ENCODE measurements at regions not wholly inside any gene's neighbourhood (a gene's known extent, or its start where the extent isn't known, plus 50 kb on each side); places are given as distances from the start of the nearest gene placed in this dataset.
A peak's percentile ranks its signal among the peaks of the same experiment; 100 is the strongest.

DNA sequence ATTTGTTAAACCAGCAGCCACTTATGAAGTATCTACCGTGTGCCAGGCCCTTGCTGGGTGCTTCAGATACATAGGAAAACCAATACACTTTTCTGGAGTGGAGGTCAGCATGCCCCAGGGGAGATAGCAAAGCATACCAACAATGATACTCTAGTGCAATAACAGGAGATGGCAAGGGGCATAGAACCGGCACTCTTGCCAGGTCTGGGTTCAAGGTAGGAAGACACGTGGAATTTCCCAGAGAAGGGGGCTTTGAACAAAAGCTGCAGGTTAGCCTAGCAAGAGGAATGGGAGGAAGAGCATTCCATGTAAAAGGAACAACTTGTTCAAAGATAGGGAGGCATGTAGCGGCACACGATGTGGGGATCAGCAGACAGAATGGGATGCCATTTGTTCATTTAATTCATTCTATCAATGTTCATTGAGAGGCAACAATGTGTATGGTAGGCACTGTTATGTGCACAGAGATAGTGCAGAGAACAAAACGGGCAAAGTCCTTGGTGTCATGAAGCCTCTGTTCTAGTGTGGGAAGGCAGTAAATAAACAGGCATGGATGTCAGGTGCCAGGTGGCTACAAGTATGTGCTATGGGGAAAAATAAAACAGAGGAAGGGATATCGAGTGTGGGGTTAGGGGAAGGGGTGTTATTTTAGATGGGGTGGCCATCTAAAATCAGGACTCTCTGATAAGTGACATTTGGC lies 162.6 kb upstream of the E2F8 start:
- DNase-seq (ENCODE audit: low read depth, low spot score): no peak

DNA sequence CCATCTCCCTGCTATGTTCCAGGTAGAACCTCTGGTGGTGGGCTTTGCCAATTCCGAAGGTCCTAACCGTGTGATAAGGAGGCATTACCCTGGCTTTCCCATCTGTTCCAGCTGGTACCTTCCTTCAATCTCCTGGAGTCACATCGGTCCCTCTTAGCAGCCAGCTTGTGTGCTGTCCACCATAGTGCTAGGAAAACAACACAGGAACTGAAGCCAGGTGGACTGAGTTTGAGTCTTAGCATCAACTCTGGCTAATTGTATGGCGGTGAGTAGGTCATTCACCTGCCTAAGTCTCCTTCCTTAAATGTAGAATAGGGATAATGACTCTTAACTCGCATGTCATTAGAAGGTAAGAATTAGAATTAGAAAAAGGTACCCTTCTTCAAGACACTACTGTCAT lies 159.6 kb upstream of the E2F8 start:
- no peak for DNase-seq (ENCODE audit: low read depth, low spot score)

DNA sequence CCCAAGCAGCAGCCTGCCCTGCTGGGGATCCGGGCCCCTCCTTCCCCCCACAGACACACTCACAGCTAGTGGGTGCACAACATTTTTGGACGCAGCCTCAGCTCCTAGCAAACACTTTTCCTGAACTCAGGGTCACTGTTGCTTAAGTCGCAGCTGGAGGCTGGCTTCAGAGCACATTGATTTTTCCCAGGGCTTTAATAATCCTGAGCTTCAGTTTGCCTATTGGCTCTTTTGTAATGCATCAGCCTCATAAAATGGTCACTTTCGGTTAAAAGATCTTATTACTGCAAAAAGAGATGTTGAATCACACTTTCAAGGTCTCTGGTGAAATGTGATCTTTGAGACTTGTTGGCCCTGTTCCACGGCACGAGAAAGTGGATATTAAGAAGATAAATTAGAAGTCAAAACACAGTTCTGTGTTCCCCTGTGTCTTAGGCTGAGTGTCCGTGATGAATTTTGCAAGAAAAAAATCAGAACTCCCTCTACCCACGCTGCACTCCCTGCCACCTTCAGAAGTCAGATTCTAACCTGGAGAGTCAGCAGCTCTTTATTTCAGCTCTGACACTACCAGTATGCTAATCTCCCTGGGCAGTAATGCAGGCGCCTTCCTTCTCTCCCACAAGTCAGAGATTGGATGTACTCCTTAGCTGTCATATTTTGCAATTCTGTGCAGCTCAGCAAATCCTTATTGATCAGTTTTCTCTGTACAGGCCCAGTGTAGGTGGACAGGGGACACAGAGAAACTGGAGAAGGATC lies 158.2 kb upstream of the E2F8 start:
- no peak for DNase-seq (ENCODE audit: low read depth, low spot score)

DNA sequence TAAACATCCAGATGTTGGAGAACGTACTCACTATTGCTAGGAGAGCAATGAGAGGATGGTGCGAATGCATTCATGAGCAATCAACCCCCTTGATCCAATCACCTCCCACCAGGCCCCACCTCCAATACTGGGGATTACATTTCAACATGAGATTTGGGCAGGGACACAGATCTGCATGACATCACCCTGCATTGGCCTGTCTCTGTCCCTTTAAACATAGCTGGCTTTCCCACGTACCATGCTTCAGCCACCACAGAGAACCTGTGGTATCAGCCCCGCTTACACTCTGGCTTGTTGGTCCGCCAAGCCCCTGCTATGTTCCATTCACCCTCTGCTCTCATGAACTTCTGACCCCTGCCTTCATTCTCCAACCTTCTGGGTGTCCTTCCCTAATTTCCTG lies 157.5 kb upstream of the E2F8 start:
- no peak for DNase-seq (ENCODE audit: low read depth, low spot score)

DNA sequence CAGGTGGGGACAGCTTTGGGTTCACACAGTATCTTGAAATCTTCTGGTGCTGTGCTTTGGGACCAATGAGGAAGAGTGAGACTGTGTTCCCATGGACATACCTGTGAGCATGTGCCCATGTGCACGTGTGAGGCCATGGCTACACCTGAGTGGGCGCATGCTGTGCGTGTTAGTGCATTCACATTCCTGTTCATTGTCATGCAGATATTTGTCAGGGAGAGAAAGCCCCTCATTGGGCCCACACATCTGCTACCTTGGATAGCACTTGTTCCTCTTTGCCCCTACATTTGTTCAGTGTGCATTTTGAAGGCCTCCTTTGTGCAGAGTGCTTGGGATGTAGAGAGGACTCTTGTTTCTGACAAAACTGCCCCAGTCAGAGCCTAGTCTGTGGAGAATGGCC lies 154.3 kb upstream of the E2F8 start:
- DNase-seq (ENCODE audit: low read depth, low spot score): no peak

DNA sequence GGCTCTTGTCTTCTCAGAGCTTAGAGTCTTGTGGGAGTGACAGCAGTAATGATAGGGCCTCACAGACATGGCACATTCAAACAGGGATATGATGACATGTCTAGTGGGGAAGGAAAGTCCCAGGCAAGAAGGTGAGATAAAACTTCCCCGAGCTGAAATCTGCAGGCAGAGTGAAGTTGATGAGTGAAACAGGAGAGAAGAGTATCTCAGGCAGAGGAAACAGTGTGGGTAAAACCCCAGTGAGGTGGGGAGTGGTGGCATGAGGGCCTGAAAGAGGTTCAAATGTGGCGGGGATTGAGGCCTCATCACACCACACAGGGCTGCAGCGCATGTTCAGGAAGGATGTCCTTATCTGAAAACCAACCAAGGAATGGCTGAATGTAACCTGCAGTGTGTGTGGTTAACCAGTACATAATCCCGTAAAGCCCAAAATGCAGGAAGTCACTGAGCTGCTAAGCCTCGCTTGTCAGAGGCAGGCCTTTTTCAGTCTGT lies 153.8 kb upstream of the E2F8 start:
- no peak for DNase-seq (ENCODE audit: low read depth, low spot score)

DNA sequence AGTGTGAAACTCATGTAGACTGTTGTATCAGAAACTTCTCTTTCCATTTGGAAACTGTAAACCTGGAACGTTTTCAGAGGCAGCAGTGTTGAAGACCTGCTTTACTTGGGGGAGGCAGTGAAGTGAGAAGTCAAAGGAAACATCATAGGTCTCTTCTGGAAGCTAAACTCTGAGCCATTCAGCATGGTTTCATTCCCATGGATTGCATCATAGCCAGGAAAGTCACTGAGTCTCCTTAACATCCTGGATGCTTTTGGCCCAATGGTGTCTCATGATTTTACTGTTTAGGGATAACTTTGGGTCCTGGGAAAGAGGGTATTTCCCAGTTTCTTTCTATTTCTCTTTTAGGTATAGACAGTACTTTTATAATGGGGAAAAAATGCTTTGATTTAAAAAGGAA lies 153.2 kb upstream of the E2F8 start:
- no peak for DNase-seq (ENCODE audit: low read depth, low spot score)

DNA sequence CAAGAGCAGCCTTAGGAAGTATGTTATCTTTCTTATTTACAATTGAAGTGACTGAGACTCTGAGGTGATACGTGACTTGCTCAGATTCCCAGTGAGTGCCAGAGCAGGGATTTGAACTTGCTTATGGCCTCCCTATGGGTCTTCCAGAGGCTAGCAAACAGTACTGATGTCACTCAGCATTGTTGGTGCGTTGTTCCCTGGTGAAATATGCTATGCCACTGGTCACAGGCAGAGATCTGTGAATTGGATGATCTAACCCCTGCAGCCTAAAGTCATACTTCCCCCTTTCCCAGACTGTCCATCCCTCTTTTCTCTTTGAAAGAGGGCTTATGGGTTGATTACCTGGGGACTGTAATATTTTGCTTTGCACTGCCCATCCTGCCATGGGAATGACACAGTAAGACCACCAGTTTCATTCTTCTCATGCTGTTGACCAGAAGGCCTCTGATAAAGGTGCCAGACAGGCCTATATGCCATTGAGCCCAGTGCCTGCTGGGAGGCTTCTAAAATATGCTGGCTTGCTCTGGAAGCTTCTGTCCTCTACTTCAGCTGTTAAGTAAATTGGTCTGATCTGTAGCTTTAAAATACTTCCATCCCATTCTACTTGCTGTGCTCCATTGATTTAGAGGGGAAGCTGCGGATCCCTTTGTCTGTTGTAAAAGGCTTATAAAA lies 152.2 kb upstream of the E2F8 start:
- DNase-seq (ENCODE audit: low read depth, low spot score): no peak

DNA sequence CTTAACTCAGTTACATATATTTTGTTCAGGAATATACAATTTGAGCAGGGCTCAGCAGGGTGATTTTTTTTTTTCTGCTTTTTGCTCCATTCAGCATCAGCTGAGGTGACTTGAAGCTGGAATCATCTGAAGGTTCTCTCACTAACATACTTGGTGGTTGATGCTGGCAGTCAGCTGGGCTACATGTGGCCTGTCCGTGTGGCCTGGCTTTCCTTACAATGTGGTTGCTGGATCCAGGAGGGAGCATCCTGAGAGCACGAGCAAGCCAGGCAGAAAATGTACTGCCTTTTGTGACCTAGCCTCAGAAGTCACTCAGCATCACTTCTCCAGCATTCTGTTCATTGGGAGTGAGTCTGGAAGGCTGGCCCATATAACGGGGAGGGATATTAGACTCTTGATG lies 151.6 kb upstream of the E2F8 start:
- no peak for DNase-seq (ENCODE audit: low read depth, low spot score)

DNA sequence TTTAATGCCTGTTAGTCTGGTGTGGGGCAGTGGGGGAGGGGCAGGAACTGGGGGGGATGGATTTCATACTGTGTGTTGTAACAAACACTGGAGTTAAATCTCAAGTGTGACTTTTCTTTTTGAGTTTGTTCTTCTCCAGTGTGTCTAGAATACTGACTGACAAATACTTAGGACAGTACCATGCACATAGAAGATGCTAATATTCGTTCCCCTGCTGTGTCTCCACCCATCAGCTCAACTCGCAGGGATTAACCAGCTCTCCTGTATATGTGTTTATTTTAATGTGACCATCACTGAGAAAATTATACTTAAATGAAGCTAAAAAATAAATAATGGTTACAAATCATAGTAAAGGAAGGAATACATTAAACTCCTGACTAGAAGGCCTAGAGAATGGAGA lies 150.9 kb upstream of the E2F8 start:
- DNase-seq (ENCODE audit: low read depth, low spot score): no peak

DNA sequence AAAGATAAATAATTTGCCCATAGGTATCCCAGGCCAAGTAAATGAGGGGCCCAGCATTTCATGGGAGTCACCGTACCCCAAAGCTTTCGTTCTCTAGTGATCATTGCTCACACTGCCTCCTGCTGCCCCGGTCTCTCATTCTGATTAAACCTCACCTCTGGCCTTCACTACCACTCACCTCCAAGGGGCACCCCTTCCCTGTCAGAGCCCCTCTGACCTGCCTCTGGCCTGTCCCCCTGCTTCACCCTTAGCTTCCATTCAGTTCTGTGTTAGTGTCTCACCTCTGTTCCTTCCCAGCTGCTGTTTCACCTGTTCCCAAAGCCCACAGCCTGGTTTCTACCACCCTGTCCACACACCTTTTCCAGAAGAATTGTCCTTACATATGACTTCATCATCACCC lies 150.3 kb upstream of the E2F8 start:
- DNase-seq (ENCODE audit: low read depth, low spot score): no peak

DNA sequence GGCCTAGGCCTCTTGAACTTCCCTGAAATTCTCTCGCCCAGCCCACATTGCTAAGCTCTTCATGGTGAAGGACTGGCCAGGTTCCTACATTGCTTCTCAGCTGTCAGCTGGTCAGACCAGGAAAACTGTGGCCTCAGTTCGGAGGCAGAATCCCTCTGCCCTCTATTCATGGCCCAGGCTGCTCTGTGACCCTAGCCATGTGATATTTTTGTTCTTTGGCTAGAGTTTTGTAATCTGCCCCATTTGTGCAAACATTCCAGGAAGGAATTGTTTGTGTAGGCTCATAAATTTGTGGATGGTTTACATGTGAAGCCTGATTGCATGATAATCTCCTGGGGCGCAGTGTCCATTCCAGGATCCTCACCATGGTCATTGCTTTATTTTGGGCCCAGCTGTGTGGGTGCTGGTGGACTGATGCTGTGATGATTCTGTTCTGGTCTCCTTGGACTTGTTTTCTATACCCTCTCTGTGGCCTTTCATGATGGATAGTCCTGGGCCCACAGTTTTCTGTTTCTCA lies 149.1 kb upstream of the E2F8 start:
- no peak for DNase-seq (ENCODE audit: low read depth, low spot score)

DNA sequence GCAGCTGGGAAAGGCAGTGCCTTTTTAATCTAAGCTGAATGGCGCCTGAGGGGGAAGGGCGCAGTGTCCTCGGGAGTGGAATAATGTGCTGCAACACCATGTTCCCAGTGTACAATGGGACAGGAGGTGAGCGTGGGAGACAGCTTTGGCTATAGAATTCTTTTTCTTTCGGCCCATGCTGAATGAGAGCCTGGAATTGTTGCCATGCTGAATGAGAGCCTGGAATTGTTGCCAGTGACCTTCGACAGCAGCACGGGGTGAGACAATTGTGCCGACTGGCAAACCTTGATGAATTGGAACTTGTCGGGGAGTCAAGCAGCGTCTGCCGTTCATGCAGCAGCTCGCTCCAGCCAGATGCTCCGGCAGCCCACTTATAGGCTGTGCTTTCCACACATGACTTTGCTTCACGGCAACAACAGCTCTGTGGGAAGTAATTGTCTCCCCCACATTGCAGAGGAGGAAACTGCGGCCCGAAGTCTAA lies 141.4 kb upstream of the E2F8 start:
- peak; percentile 36 for DNase-seq (ENCODE audit: low read depth, low spot score)

DNA sequence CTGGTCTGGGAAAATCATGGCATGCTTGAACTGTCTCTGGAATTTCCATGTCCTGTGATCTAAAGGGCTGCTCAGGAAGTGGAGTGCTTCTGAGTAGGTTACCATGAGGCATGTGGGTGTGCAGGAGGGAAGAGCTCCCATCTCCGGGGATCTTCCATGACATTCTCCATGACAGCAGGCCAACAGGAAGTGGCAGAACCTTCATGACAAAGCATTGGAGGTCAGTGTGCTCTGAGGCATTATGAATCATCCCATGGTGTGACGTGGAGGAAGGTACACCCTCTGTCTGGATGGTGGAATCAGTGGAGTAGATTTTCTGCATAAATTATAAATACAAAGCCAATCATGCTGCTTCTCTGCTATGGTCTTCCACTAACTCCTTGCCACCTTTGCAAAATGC lies 139.6 kb upstream of the E2F8 start:
- peak; percentile 52 for DNase-seq (ENCODE audit: low read depth, low spot score)

DNA sequence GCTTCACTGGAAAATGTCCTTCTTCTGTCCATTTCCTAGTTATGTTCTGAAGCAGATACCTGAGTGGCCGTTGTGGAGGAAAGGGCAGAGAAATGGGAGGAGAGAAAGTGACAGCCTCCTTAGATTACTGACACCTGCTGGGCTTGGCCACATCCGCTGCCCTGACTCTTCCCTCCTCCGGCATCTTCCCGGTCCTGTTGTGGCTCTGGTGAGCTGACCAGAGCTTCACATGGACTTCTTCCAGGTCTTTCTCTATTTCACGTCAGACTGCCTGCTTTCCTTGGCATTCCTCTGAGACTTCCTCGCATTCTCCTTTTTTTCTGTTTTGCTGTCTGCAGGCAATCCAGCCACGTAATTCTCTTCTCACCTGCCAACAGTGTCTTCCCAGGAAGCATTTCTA lies 138.7 kb upstream of the E2F8 start:
- DNase-seq (ENCODE audit: low read depth, low spot score): no peak

DNA sequence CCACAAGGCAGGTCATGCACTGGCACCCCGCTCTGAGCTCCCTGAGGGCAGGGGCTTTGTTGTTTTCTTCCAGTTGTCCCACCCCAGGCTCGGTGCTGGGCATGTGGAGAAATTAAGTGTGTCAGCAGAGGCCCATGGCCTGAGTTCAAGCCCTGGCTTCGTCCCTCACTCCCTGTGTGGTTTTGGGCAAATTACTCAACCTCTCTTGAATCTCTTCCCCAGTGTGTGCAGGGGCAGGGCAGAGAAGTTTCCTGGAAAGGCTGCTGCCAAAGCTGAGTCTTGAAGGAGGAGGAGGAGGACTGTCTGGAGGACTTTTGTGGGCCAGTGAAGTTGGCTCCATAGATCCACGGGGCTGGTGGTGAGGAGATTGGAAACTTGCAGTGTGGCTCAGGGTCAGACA lies 138.1 kb upstream of the E2F8 start:
- no peak for DNase-seq (ENCODE audit: low read depth, low spot score)

DNA sequence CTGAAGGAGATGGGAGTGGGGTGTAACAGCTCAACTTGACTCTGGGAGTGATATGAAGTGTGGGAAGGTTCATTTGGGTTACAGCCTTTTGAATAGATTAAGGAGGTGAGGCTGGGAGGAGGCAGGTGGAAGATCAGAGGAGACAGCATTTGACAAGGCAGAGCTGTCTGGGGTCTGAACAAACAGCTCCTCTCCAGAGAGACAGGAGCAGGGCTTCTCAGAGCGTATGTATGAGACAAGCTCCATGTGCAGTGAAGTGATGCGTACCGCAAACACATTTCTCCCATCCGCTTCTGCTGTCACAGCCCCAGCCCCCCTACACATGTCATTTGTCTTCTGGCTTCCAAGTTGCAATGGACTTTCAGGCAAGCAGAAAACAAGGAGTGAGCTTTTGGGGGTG lies 137.1 kb upstream of the E2F8 start:
- no peak for DNase-seq (ENCODE audit: low read depth, low spot score)

DNA sequence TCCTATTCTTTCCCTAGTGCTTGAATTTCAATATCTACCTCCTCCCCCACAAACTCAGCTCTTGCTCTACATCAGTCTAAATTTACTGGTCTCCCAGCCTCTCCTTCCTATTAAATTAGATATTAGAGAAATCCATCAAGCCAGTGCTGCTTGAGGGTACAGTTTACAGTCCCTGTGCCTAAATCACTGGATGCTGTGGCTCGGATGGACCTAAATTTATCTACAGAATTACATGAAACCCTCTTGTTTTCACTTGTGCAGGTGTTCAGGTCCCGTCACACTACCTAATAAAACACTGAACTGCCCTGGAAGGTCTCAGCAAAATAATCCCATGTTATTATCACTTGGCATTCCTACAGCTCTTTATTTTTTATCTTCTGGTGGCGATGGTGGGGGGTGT lies 134.7 kb upstream of the E2F8 start:
- no peak for DNase-seq (ENCODE audit: low read depth, low spot score)

DNA sequence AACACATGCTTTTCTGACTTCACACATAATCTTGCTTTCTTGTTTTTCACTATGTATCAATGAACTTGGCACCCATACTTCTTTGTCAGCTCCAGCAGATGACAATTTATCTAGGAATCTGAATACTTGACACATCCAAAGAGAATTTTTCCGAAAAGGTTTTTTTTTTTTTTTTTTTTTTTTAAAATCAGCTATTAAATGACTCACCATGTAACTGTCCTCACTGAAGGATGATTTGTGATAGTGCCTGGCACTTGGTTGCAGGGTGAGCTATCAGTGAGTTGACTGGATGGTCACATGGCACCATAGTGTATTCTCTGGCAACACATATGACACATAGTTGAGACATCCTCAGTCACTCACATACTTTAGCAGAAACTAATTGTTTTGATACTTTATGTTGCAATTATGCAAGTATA lies 133.4 kb upstream of the E2F8 start:
- DNase-seq (ENCODE audit: low read depth, low spot score): peak; percentile 29

DNA sequence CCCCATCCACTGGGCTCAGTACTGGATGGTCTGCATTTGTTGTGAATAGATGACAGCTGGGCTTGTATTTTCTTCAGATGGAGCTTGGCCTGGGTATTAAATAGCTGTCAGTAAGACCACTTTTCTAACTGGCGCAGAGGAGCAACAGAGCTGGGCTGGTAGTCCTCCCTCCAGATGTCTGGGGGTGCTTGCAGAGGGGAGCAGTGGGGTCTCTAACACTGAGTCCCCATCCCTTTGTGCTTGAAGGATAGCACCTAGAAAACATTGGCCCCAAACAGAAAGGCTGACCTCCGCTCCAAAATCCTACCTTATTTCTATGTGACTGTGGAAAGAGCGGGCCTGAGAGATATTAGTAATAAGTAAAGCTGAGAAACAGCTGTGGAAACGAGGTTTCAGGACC lies 131.6 kb upstream of the E2F8 start:
- no peak for DNase-seq (ENCODE audit: low read depth, low spot score)

DNA sequence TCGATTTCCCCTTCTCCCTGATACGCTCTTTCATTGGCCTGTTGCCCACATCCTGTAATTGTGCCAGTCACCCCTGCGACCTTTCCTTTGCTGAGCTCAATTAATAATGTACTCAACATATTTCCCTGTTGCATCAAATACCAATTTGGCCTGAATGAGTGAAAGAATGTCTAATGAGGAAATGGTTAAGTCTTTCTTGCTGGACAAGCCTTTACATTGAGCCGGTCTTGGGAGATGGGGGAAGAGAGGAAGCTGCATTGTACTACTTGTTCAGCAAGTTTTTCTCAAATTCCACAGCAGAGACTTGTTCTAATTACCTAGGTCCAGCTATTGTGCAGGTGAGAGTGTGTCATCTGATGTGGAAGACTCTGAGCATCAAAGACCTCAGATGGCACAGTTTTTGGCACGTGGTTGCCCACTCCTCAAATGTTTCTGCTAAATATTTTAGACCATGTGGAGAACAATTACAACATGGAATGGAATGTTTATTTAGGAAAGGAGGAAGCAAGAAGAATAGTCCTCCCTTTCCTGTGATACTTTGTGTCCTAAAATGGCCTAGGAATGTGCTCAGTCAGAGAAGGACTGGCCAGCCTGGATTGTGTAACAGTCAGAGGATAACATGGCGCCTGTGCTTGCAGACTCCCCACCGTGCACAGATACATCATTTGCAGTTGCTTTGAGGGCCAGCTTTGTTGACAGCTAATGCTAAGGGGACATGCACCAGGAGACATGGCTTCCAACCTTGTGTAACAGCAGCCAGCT lies 129.5 kb upstream of the E2F8 start:
- DNase-seq (ENCODE audit: low read depth, low spot score): no peak

Measured in astrocyte of the hippocampus (primary cell).